CD4-positive, alpha-beta memory T cell (primary cell): ENCODE measurements at regions not wholly inside any gene's neighbourhood (a gene's known extent, or its start where the extent isn't known, plus 50 kb on each side); places are given as distances from the start of the nearest gene placed in this dataset.

Source experiments
- CTCF ChIA-PET: fragments of 350-600 bp; sonication (Branson Sonifier 250); formaldehyde crosslinking; loops from one replicate; lab custom pipeline; 2021; ENCODE audit warnings: inconsistent platforms; ENCODE audit not compliant: partially characterized antibody; lab: Charles Lee
- POLR2A ChIA-PET: fragments of 350-600 bp; sonication (Branson Sonifier 250); formaldehyde crosslinking; loops from one replicate; lab custom pipeline; 2021; ENCODE audit not compliant: partially characterized antibody; lab: Charles Lee
- DNase-seq, 5 donors: peaks; one replicate each; pipeline versions ENCODE4 v3.0.0 to v3.0.0-alpha.2; 2020 to 2022; ENCODE audit warnings: mixed read lengths in 1 of 5
- H3K27ac ChIP-seq: one replicate; pipeline ENCODE4 v1.7.0; 2013; ENCODE audit warnings: low read depth, low read length
- H3K27me3 ChIP-seq: 2 replicates; pipeline ENCODE4 v1.7.0; 2013; ENCODE audit warnings: mild to moderate bottlenecking, low read length, moderate library complexity; ENCODE audit not compliant: insufficient read depth
- H3K36me3 ChIP-seq: 2 replicates; pipeline ENCODE4 v1.7.0; 2013; ENCODE audit warnings: mild to moderate bottlenecking, low read length, moderate library complexity; ENCODE audit not compliant: insufficient read depth
- H3K4me1 ChIP-seq: 2 replicates; pipeline ENCODE4 v1.7.0; 2013; ENCODE audit warnings: mild to moderate bottlenecking, low read length, moderate library complexity; ENCODE audit not compliant: insufficient read depth
- H3K4me3 ChIP-seq, 2 donors: one replicate each; pipeline ENCODE4 v1.7.0; 2013; ENCODE audit warnings: low read length in 2 of 2, mild to moderate bottlenecking in 1 of 2
- H3K9me3 ChIP-seq, 2 donors: one replicate each; pipeline ENCODE4 v1.7.0; 2013; ENCODE audit warnings: low read length in 2 of 2, control low read depth in 1 of 2; ENCODE audit not compliant: control insufficient read depth in 1 of 2
- H3K27ac Mint-ChIP-seq, 7 donors: one replicate each; pipeline ENCODE4 v1.8.0; 2020 to 2021; ENCODE audit warnings: mixed read lengths in 7 of 7, mild to moderate bottlenecking in 6 of 7, inconsistent platforms in 3 of 7, moderate library complexity in 3 of 7
- H3K27me3 Mint-ChIP-seq, 2 donors: one replicate each; pipeline ENCODE4 v1.8.0; 2020 to 2021; ENCODE audit warnings: mixed read lengths in 2 of 2
- H3K36me3 Mint-ChIP-seq, 2 donors: one replicate each; pipeline ENCODE4 v1.8.0; 2020 to 2021; ENCODE audit warnings: mixed read lengths in 2 of 2, inconsistent platforms in 1 of 2, mild to moderate bottlenecking in 1 of 2
- H3K4me1 Mint-ChIP-seq, 4 donors: one replicate each; pipeline ENCODE4 v1.8.0; 2020 to 2021; ENCODE audit warnings: mixed read lengths in 4 of 4, mild to moderate bottlenecking in 1 of 4
- H3K4me3 Mint-ChIP-seq, 8 donors: one replicate each; pipeline ENCODE4 v1.8.0; 2020 to 2021; ENCODE audit warnings: mixed read lengths in 8 of 8, mild to moderate bottlenecking in 7 of 8, moderate library complexity in 6 of 8, inconsistent platforms in 3 of 8
- H3K9me3 Mint-ChIP-seq, 8 donors: one replicate each; pipeline ENCODE4 v1.8.0; 2020 to 2021; ENCODE audit warnings: mixed read lengths in 8 of 8, mild to moderate bottlenecking in 5 of 8, inconsistent platforms in 3 of 8, moderate library complexity in 1 of 8
- intact Hi-C: fragments of 100-400 bp; cut with micrococcal nuclease; formaldehyde crosslinking; loops from one replicate; pipeline ENCODE4 v1.15.1; 2023

- H3K9me3 ChIP-seq, result peaks cover 0 to 11% of the 10 kb centered on the region in 2 donors
- POLR2A ChIA-PET, result no interaction called here
- H3K4me3 ChIP-seq, result no peak overlapping the region
- DNase-seq, result no peak
- Mint-ChIP-seq H3K4me3 (no peak overlapping the region), H3K27me3 (peaks cover 0 to 4% of the 10 kb centered on the region in 2 donors), H3K4me1 (peaks cover 10 to 27% (median 11%) of the 10 kb centered on the region in 4 donors), H3K9me3 (peaks cover 6 to 56% (median 34%) of the 10 kb centered on the region in 8 donors), H3K36me3 (peaks cover 4 to 17% of the 10 kb centered on the region in 2 donors), H3K27ac (no peak overlapping the region)
- no peak overlapping the region for H3K27ac ChIP-seq
- intact Hi-C loops, result no loop called here
- no peaks in the 10 kb centered on the region for H3K27me3 ChIP-seq
- peaks cover 23% of the 10 kb centered on the region for H3K4me1 ChIP-seq
- CTCF ChIA-PET, result no interaction called here
- H3K36me3 ChIP-seq, result no peaks in the 10 kb centered on the region
These were observed 182.7 kb downstream of the TMX1 start for GRCh38 chr14:51422704-51423103.

GRCh38 chr14:51424041-51424440 is 184.0 kb downstream of the TMX1 start:
- H3K27ac Mint-ChIP-seq, result no peak overlapping the region

GRCh38 chr14:51424561-51425251 is 184.7 kb downstream of the TMX1 start:
- Histone ChIP-seq H3K9me3 (peaks cover 0 to 6% of the 10 kb centered on the region in 2 donors), H3K27me3 (no peaks in the 10 kb centered on the region), H3K4me3 (no peak overlapping the region), H3K36me3 (no peaks in the 10 kb centered on the region), H3K4me1 (peaks cover 15% of the 10 kb centered on the region), H3K27ac (no peak overlapping the region)
- Mint-ChIP-seq H3K27me3 (peaks cover 0 to 9% of the 10 kb centered on the region in 2 donors), H3K9me3 (peaks cover 6 to 37% (median 23%) of the 10 kb centered on the region in 8 donors), H3K4me3 (no peak overlapping the region), H3K36me3 (peaks cover 0 to 8% of the 10 kb centered on the region in 2 donors), H3K4me1 (peaks cover 4 to 18% (median 7%) of the 10 kb centered on the region in 4 donors), H3K27ac (no peak overlapping the region)
- intact Hi-C loops, result no loop called here
- ChIA-PET CTCF (no interaction called here), POLR2A (no interaction called here)
- DNase-seq, result no peak

More at GRCh38 chr14:51424041-51424440, 184.0 kb downstream of the TMX1 start:
- H3K27me3 Mint-ChIP-seq, result peaks cover 0 to 9% of the 10 kb centered on the region in 2 donors
- H3K4me1 Mint-ChIP-seq, result peaks cover 8 to 24% (median 11%) of the 10 kb centered on the region in 4 donors
- DNase-seq, result no peak
- Histone ChIP-seq H3K36me3 (no peaks in the 10 kb centered on the region), H3K4me1 (peaks cover 20% of the 10 kb centered on the region), H3K27me3 (no peaks in the 10 kb centered on the region), H3K4me3 (no peak overlapping the region), H3K9me3 (peaks cover 0 to 11% of the 10 kb centered on the region in 2 donors), H3K27ac (no peak overlapping the region)
- POLR2A ChIA-PET, result no interaction called here
- CTCF ChIA-PET, result no interaction called here
- no peak overlapping the region for H3K4me3 Mint-ChIP-seq
- H3K36me3 Mint-ChIP-seq, result peaks cover 4 to 15% of the 10 kb centered on the region in 2 donors
- peaks cover 6 to 44% (median 30%) of the 10 kb centered on the region in 8 donors for H3K9me3 Mint-ChIP-seq
- intact Hi-C loops, result no loop called here

- Histone ChIP-seq H3K27ac (no peak overlapping the region), H3K9me3 (no peaks in the 10 kb centered on the region), H3K4me3 (no peak overlapping the region), H3K4me1 (no peaks in the 10 kb centered on the region), H3K36me3 (no peaks in the 10 kb centered on the region), H3K27me3 (no peaks in the 10 kb centered on the region)
- POLR2A ChIA-PET, result no interaction called here
- no peak overlapping the region for H3K27ac Mint-ChIP-seq
- no peak for DNase-seq
- peaks cover 6 to 17% of the 10 kb centered on the region in 2 donors for H3K27me3 Mint-ChIP-seq
- CTCF ChIA-PET, result no interaction called here
- H3K9me3 Mint-ChIP-seq, result peaks cover 0 to 3% (median 0%) of the 10 kb centered on the region in 8 donors
- H3K36me3 Mint-ChIP-seq, result no peaks in the 10 kb centered on the region
- no peaks in the 10 kb centered on the region for H3K4me1 Mint-ChIP-seq
- intact Hi-C loops, result no loop called here
- H3K4me3 Mint-ChIP-seq, result no peak overlapping the region
These were observed 188.9 kb downstream of the TMX1 start for GRCh38 chr14:51428981-51429380.

GRCh38 chr14:51430079-51430478 is 190.0 kb downstream of the TMX1 start:
- no peak overlapping the region for H3K27ac Mint-ChIP-seq
- Histone ChIP-seq H3K9me3 (no peaks in the 10 kb centered on the region), H3K4me1 (no peaks in the 10 kb centered on the region), H3K27ac (no peak overlapping the region), H3K27me3 (no peaks in the 10 kb centered on the region), H3K36me3 (no peaks in the 10 kb centered on the region), H3K4me3 (no peak overlapping the region)
- CTCF ChIA-PET, result no interaction called here
- H3K27me3 Mint-ChIP-seq, result peaks cover 7 to 20% of the 10 kb centered on the region in 2 donors
- DNase-seq, result no peak
- intact Hi-C loops, result no loop called here
- peaks cover 0 to 2% (median 0%) of the 10 kb centered on the region in 8 donors for H3K9me3 Mint-ChIP-seq
- H3K36me3 Mint-ChIP-seq, result no peaks in the 10 kb centered on the region
- no peak overlapping the region for H3K4me3 Mint-ChIP-seq
- no peaks in the 10 kb centered on the region for H3K4me1 Mint-ChIP-seq
- POLR2A ChIA-PET, result no interaction called here

GRCh38 chr14:51430633-51431032 is 190.6 kb downstream of the TMX1 start:
- Mint-ChIP-seq H3K4me1 (no peaks in the 10 kb centered on the region), H3K27ac (no peak overlapping the region), H3K9me3 (peaks cover 0 to 2% (median 0%) of the 10 kb centered on the region in 8 donors), H3K4me3 (no peak overlapping the region), H3K27me3 (peaks cover 9 to 20% of the 10 kb centered on the region in 2 donors), H3K36me3 (no peaks in the 10 kb centered on the region)
- intact Hi-C loops, result no loop called here
- H3K27ac ChIP-seq, result no peak overlapping the region
- CTCF ChIA-PET, result no interaction called here
- POLR2A ChIA-PET, result no interaction called here
- no peaks in the 10 kb centered on the region for H3K9me3 ChIP-seq
- H3K27me3 ChIP-seq, result no peaks in the 10 kb centered on the region
- H3K4me3 ChIP-seq, result no peak overlapping the region
- DNase-seq, result no peak
- no peaks in the 10 kb centered on the region for H3K4me1 ChIP-seq
- no peaks in the 10 kb centered on the region for H3K36me3 ChIP-seq

GRCh38 chr14:51431033-51431709 is 191.1 kb downstream of the TMX1 start:
- Mint-ChIP-seq H3K4me3 (no peak overlapping the region), H3K9me3 (peaks cover 0 to 2% (median 0%) of the 10 kb centered on the region in 8 donors), H3K27ac (no peak overlapping the region), H3K36me3 (no peaks in the 10 kb centered on the region), H3K27me3 (peaks cover 9 to 24% of the 10 kb centered on the region in 2 donors), H3K4me1 (no peaks in the 10 kb centered on the region)
- H3K4me3 ChIP-seq, result no peak overlapping the region
- no peaks in the 10 kb centered on the region for H3K36me3 ChIP-seq
- CTCF ChIA-PET, result no interaction called here
- H3K27me3 ChIP-seq, result no peaks in the 10 kb centered on the region
- no peaks in the 10 kb centered on the region for H3K4me1 ChIP-seq
- POLR2A ChIA-PET, result no interaction called here
- H3K9me3 ChIP-seq, result no peaks in the 10 kb centered on the region
- intact Hi-C loops, result no loop called here
- H3K27ac ChIP-seq, result no peak overlapping the region
- no peak for DNase-seq
